Gastroesophageal sphincter (tissue), 3 donors: ENCODE measurements at regions not wholly inside any gene's neighbourhood (a gene's known extent, or its start where the extent isn't known, plus 50 kb on each side); places are given as distances from the start of the nearest gene placed in this dataset.

Source experiments
- CTCF ChIP-seq, 4 experiments: fragments of 200-600 bp in 2 of 4; fragments of 450-650 bp in 2 of 4; sonication (generic) in 1 of 4; IDR thresholded peaks; one replicate each; pipeline ENCODE4 v1.5.1; 2017 to 2019; ENCODE audit warnings: antibody characterized with exemption in 4 of 4, mild to moderate bottlenecking in 2 of 4, moderate library complexity in 2 of 4
- POLR2AphosphoS5 ChIP-seq: sonication (generic); formaldehyde crosslinking; IDR thresholded peaks from one replicate; pipeline ENCODE4 v1.6.1; 2017; ENCODE audit warnings: antibody characterized with exemption

DNA sequence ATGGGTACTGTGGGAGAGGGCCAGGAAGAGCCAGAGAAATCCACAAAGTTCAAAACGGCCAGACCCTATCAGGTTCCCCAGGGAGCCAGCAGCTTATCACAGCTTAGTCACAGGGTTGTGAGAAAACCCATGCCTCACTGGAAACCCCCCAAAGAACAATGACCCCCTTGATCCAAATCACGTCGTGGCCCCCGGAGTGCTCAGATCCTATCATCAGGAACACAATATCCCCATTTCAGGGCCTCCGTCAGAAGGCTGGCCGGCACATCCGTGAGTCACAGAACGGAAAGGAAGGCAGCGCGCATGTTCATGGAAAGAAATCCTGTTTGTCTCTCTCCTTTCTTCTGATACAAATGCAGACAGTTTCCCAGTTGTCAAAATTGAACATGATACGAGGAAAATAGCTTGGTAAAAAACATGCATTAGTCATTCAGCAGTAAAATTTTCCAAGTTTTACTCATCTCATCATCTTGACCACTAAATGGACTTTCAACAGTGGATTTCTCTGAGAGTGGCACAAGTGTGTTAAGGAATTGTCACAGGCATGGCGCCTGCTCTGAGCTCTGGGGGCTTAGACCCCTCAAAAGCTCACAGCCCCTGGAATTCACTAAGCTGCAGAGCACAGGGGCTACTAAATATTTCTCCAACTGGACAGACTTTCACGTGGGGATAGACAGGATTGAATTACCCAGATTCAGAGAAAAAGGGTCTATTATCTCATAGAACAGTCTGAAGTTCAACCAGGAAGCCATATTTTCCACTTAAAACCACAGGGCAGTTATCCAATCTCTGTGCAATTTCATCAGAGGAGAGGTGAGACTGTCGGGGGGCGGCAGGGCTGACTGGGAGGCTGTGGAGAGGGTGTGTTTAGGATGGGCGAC, 124.8 kb downstream of the RIPK4 start:
- TF ChIP-seq CTCF (IDR thresholded peaks at IDR 0.05) (no peak), POLR2AphosphoS5 (peak; percentile 31)
